NCI-H524 treated with DMSO at 0.1 percent for 48 hours (cell line): ENCODE measurements at regions not wholly inside any gene's neighbourhood (a gene's known extent, or its start where the extent isn't known, plus 50 kb on each side); places are given as distances from the start of the nearest gene placed in this dataset.
"Not testable (repeated sequence)": the region's sequence is repeated elsewhere in the genome, so short reads cannot be mapped to it uniquely, and the experiment has no call there.

ENCODE experiments used
- DNase-seq: peaks from one replicate; lab custom pipeline; 2025; lab: John Stamatoyannopoulos, UW

- DNase-seq: no peak
These were observed 177.6 kb upstream of the OLFM3 start for GRCh38 chr1:102174259-102174863.

- no peak for DNase-seq
These were observed 175.5 kb upstream of the OLFM3 start for GRCh38 chr1:102172200-102172599.

GRCh38 chr1:102163799-102164198 lies 167.1 kb upstream of the OLFM3 start:
- peak; percentile 59 for DNase-seq

GRCh38 chr1:102151242-102151641 lies 154.5 kb upstream of the OLFM3 start:
- no peak for DNase-seq

- DNase-seq: no peak
These were observed 124.2 kb upstream of the OLFM3 start for GRCh38 chr1:102120910-102121309.

- DNase-seq: no peak
These were observed 121.4 kb upstream of the OLFM3 start for GRCh38 chr1:102118150-102118549.

- no peak for DNase-seq
These were observed 113.9 kb upstream of the OLFM3 start for GRCh38 chr1:102110586-102110985.

- DNase-seq: not testable (repeated sequence)
These were observed 112.8 kb upstream of the OLFM3 start for GRCh38 chr1:102109493-102109892.

- DNase-seq: no peak
These were observed 110.7 kb upstream of the OLFM3 start for GRCh38 chr1:102107441-102107840.

GRCh38 chr1:102105931-102106550 lies 109.3 kb upstream of the OLFM3 start:
- DNase-seq: no peak

- DNase-seq: no peak
These were observed 106.9 kb upstream of the OLFM3 start for GRCh38 chr1:102103646-102104045.

GRCh38 chr1:102102276-102102780 lies 105.6 kb upstream of the OLFM3 start:
- DNase-seq: no peak

- DNase-seq: no peak
These were observed 103.9 kb upstream of the OLFM3 start for GRCh38 chr1:102100666-102101065.

GRCh38 chr1:102099916-102100315 lies 103.2 kb upstream of the OLFM3 start:
- no peak for DNase-seq

- no peak for DNase-seq
These were observed 101.8 kb upstream of the OLFM3 start for GRCh38 chr1:102098536-102098935.

GRCh38 chr1:102098081-102098480 lies 101.4 kb upstream of the OLFM3 start:
- DNase-seq: no peak

GRCh38 chr1:102097451-102097850 lies 100.7 kb upstream of the OLFM3 start:
- no peak for DNase-seq

GRCh38 chr1:102096162-102096561 lies 99.4 kb upstream of the OLFM3 start:
- no peak for DNase-seq

- no peak for DNase-seq
These were observed 93.1 kb upstream of the OLFM3 start for GRCh38 chr1:102089791-102090190.

GRCh38 chr1:102085896-102086295 lies 89.2 kb upstream of the OLFM3 start:
- no peak for DNase-seq

- no peak for DNase-seq
These were observed 88.2 kb upstream of the OLFM3 start for GRCh38 chr1:102084771-102085535.

- no peak for DNase-seq
These were observed 86.5 kb upstream of the OLFM3 start for GRCh38 chr1:102083192-102083591.

GRCh38 chr1:102074874-102075273 lies 78.1 kb upstream of the OLFM3 start:
- DNase-seq: no peak
